ENCODE measurements at regions not wholly inside any gene's neighbourhood (a gene's known extent, or its start where the extent isn't known, plus 50 kb on each side); places are given as distances from the start of the nearest gene placed in this dataset.

GRCh38 chr17:31750578-31750977 lies 108.5 kb downstream of the COPRS start:
- TF ChIP-seq, protein P1, sequence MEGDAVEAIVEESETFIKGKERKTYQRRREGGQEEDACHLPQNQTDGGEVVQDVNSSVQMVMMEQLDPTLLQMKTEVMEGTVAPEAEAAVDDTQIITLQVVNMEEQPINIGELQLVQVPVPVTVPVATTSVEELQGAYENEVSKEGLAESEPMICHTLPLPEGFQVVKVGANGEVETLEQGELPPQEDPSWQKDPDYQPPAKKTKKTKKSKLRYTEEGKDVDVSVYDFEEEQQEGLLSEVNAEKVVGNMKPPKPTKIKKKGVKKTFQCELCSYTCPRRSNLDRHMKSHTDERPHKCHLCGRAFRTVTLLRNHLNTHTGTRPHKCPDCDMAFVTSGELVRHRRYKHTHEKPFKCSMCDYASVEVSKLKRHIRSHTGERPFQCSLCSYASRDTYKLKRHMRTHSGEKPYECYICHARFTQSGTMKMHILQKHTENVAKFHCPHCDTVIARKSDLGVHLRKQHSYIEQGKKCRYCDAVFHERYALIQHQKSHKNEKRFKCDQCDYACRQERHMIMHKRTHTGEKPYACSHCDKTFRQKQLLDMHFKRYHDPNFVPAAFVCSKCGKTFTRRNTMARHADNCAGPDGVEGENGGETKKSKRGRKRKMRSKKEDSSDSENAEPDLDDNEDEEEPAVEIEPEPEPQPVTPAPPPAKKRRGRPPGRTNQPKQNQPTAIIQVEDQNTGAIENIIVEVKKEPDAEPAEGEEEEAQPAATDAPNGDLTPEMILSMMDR (IDR thresholded peaks at IDR 0.05; ENCODE audit: low read depth, low read length, missing input control), result no peak
- TF ChIP-seq EGR1 (IDR thresholded peaks at IDR 0.05; ENCODE audit: low read depth in 2 of 2) (no peak), RXRA (IDR thresholded peaks at IDR 0.05) (no peak), GABPA (IDR thresholded peaks at IDR 0.05 in 1 of 2, conservative IDR thresholded peaks at IDR 0.05 in 1 of 2) (no peak), ZBTB33 (IDR thresholded peaks at IDR 0.05) (no peak), HNF4G (IDR thresholded peaks at IDR 0.05) (no peak), NR2F2 (IDR thresholded peaks at IDR 0.05) (no peak), SP1 (IDR thresholded peaks at IDR 0.05) (no peak), YY1 (IDR thresholded peaks at IDR 0.05) (no peak), TAF1 (conservative IDR thresholded peaks at IDR 0.05) (no peak), FOXA1 (IDR thresholded peaks at IDR 0.05) (no peak), JUND (IDR thresholded peaks at IDR 0.05) (no peak), RAD21 (IDR thresholded peaks at IDR 0.05) (no peak)
- TF ChIP-seq, protein P2, sequence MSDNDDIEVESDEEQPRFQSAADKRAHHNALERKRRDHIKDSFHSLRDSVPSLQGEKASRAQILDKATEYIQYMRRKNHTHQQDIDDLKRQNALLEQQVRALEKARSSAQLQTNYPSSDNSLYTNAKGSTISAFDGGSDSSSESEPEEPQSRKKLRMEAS (IDR thresholded peaks at IDR 0.05), result no peak
- TF ChIP-seq, protein P3, sequence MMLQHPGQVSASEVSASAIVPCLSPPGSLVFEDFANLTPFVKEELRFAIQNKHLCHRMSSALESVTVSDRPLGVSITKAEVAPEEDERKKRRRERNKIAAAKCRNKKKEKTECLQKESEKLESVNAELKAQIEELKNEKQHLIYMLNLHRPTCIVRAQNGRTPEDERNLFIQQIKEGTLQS (IDR thresholded peaks at IDR 0.05), result no peak
- TF ChIP-seq, protein P4, sequence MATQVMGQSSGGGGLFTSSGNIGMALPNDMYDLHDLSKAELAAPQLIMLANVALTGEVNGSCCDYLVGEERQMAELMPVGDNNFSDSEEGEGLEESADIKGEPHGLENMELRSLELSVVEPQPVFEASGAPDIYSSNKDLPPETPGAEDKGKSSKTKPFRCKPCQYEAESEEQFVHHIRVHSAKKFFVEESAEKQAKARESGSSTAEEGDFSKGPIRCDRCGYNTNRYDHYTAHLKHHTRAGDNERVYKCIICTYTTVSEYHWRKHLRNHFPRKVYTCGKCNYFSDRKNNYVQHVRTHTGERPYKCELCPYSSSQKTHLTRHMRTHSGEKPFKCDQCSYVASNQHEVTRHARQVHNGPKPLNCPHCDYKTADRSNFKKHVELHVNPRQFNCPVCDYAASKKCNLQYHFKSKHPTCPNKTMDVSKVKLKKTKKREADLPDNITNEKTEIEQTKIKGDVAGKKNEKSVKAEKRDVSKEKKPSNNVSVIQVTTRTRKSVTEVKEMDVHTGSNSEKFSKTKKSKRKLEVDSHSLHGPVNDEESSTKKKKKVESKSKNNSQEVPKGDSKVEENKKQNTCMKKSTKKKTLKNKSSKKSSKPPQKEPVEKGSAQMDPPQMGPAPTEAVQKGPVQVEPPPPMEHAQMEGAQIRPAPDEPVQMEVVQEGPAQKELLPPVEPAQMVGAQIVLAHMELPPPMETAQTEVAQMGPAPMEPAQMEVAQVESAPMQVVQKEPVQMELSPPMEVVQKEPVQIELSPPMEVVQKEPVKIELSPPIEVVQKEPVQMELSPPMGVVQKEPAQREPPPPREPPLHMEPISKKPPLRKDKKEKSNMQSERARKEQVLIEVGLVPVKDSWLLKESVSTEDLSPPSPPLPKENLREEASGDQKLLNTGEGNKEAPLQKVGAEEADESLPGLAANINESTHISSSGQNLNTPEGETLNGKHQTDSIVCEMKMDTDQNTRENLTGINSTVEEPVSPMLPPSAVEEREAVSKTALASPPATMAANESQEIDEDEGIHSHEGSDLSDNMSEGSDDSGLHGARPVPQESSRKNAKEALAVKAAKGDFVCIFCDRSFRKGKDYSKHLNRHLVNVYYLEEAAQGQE (IDR thresholded peaks at IDR 0.05), result no peak
- no peak overlapping the region for H3K9ac ChIP-seq (ENCODE audit: low read depth in 1 of 2, low read length in 2 of 2)
- DNase-seq (ENCODE audit: low spot score), result no peak
- no peaks in the 10 kb centered on the region for H3K36me3 ChIP-seq (ENCODE audit: control insufficient read depth in 4 of 4, insufficient read depth in 3 of 4, low read depth in 1 of 4, low read length in 3 of 4)
- H3K27me3 ChIP-seq (ENCODE audit: control insufficient read depth in 4 of 4, insufficient read depth in 4 of 4, low read length in 3 of 4), result no peaks in the 10 kb centered on the region
- H3K4me1 ChIP-seq (ENCODE audit: control insufficient read depth in 4 of 4, insufficient read depth in 4 of 4, low read length in 3 of 4), result peaks cover 0 to 1% (median 0%) of the 10 kb centered on the region in 4 donors
- WGBS, result 90% methylated on average over 3 of the region's 3 CpGs
- H3K4me3 ChIP-seq (ENCODE audit: low read depth in 1 of 3, low read length in 3 of 3), result no peak overlapping the region
- no peaks in the 10 kb centered on the region for H3K9me3 ChIP-seq (ENCODE audit: control insufficient read depth in 4 of 4, low read length in 3 of 4)
- H3K27ac ChIP-seq (ENCODE audit: low read depth in 1 of 2, low read length in 2 of 2), result no peak overlapping the region

- DNase-seq (ENCODE audit: low spot score), result no peak
- no peak overlapping the region for H3K27ac ChIP-seq (ENCODE audit: low read depth in 1 of 2, low read length in 2 of 2)
- no peak overlapping the region for H3K9ac ChIP-seq (ENCODE audit: low read depth in 1 of 2, low read length in 2 of 2)
- H3K4me1 ChIP-seq (ENCODE audit: control insufficient read depth in 4 of 4, insufficient read depth in 4 of 4, low read length in 3 of 4), result peaks cover 0 to 3% (median under 1%) of the 10 kb centered on the region in 4 donors
- H3K4me3 ChIP-seq (ENCODE audit: low read depth in 1 of 3, low read length in 3 of 3), result no peak overlapping the region
- no peaks in the 10 kb centered on the region for H3K36me3 ChIP-seq (ENCODE audit: control insufficient read depth in 4 of 4, insufficient read depth in 3 of 4, low read depth in 1 of 4, low read length in 3 of 4)
- 58% methylated on average over 3 of the region's 3 CpGs for WGBS
- no peaks in the 10 kb centered on the region for H3K27me3 ChIP-seq (ENCODE audit: control insufficient read depth in 4 of 4, insufficient read depth in 4 of 4, low read length in 3 of 4)
- H3K9me3 ChIP-seq (ENCODE audit: control insufficient read depth in 4 of 4, low read length in 3 of 4), result no peaks in the 10 kb centered on the region
- TF ChIP-seq, protein P2 (IDR thresholded peaks at IDR 0.05), result no peak
- TF ChIP-seq, protein P3 (IDR thresholded peaks at IDR 0.05), result no peak
- no peak for TF ChIP-seq HNF4A (conservative IDR thresholded peaks at IDR 0.05)
- TF ChIP-seq, protein P4 (IDR thresholded peaks at IDR 0.05), result no peak
- no peak for TF ChIP-seq TAF1 (conservative IDR thresholded peaks at IDR 0.05)
- no peak for TF ChIP-seq YY1 (IDR thresholded peaks at IDR 0.05)
- no peak for TF ChIP-seq RXRA (IDR thresholded peaks at IDR 0.05)
- TF ChIP-seq, protein P1 (IDR thresholded peaks at IDR 0.05; ENCODE audit: low read depth, low read length, missing input control), result no peak
- TF ChIP-seq NR2F2 (IDR thresholded peaks at IDR 0.05), result no peak
- no peak for TF ChIP-seq GABPA (IDR thresholded peaks at IDR 0.05 in 1 of 2, conservative IDR thresholded peaks at IDR 0.05 in 1 of 2)
Measured at GRCh38 chr17:31748881-31749280, 110.2 kb downstream of the COPRS start.

All from liver (tissue), 8 donors.